ENCODE measurements at regions not wholly inside any gene's neighbourhood (a gene's known extent, or its start where the extent isn't known, plus 50 kb on each side); places are given as distances from the start of the nearest gene placed in this dataset.

GRCh38 chr10:62723375-62723774, 81.1 kb upstream of the ADO start:
- DNase-seq = no peak

- DNase-seq = no peak
These were observed 80.1 kb upstream of the ADO start for GRCh38 chr10:62724465-62724864.

- DNase-seq = no peak
These were observed 78.4 kb upstream of the ADO start for GRCh38 chr10:62726142-62726541.

- DNase-seq = no peak
These were observed 77.9 kb upstream of the ADO start for GRCh38 chr10:62726638-62727037.

- no peak for DNase-seq
These were observed 76.6 kb upstream of the ADO start for GRCh38 chr10:62727934-62728333.

GRCh38 chr10:62728479-62728878, 76.0 kb upstream of the ADO start:
- no peak for DNase-seq

- DNase-seq = no peak
These were observed 71.5 kb upstream of the ADO start for GRCh38 chr10:62732841-62733653.

- DNase-seq = no peak
These were observed 70.7 kb upstream of the ADO start for GRCh38 chr10:62733654-62734293.

- DNase-seq = no peak
These were observed 69.6 kb upstream of the ADO start for GRCh38 chr10:62734781-62735463.

GRCh38 chr10:62735464-62736167, 68.9 kb upstream of the ADO start:
- DNase-seq = no peak

GRCh38 chr10:62736168-62736546, 68.4 kb upstream of the ADO start:
- no peak for DNase-seq

GRCh38 chr10:62738916-62739315, 65.6 kb upstream of the ADO start:
- no peak for DNase-seq

- no peak for DNase-seq
These were observed 63.4 kb upstream of the ADO start for GRCh38 chr10:62740885-62741745.

- DNase-seq = no peak
These were observed 62.5 kb upstream of the ADO start for GRCh38 chr10:62741996-62742395.

GRCh38 chr10:62742536-62743061, 61.9 kb upstream of the ADO start:
- DNase-seq = no peak

GRCh38 chr10:62744136-62744535, 60.4 kb upstream of the ADO start:
- no peak for DNase-seq

GRCh38 chr10:62745581-62745980, 58.9 kb upstream of the ADO start:
- no peak for DNase-seq

- no peak for DNase-seq
These were observed 57.4 kb upstream of the ADO start for GRCh38 chr10:62746951-62747729.

GRCh38 chr10:62748386-62748785, 56.1 kb upstream of the ADO start:
- no peak for DNase-seq

- DNase-seq = no peak
These were observed 55.3 kb upstream of the ADO start for GRCh38 chr10:62749093-62749683.
